ENCODE measurements at regions not wholly inside any gene's neighbourhood (a gene's known extent, or its start where the extent isn't known, plus 50 kb on each side); places are given as distances from the start of the nearest gene placed in this dataset.

- Histone ChIP-seq H3K4me1 (no peaks in the 10 kb centered on the region), H3K9me3 (no peaks in the 10 kb centered on the region), H3K27ac (no peak overlapping the region), H3K36me3 (no peaks in the 10 kb centered on the region), H3K27me3 (no peaks in the 10 kb centered on the region), H3K4me3 (no peak overlapping the region)
- intact Hi-C loops (cut with DNase I): loop anchor here (5.0 kb wide), 1 partner anchor 1782 kb away; no protein-coding TSS in a partner anchor
- DNase-seq (ENCODE audit: extremely low spot score in 2 of 2): no peak
- no peak for TF ChIP-seq POLR2AphosphoS5 (IDR thresholded peaks at IDR 0.05; ENCODE audit: insufficient read depth in 1 of 2, low read depth in 1 of 2)
- no peak for TF ChIP-seq CTCF (IDR thresholded peaks at IDR 0.05)
- TF ChIP-seq POLR2A (IDR thresholded peaks at IDR 0.05): no peak
Measured at GRCh38 chr16:7218936-7219335, 113.7 kb upstream of the RBFOX1 start.

DNA sequence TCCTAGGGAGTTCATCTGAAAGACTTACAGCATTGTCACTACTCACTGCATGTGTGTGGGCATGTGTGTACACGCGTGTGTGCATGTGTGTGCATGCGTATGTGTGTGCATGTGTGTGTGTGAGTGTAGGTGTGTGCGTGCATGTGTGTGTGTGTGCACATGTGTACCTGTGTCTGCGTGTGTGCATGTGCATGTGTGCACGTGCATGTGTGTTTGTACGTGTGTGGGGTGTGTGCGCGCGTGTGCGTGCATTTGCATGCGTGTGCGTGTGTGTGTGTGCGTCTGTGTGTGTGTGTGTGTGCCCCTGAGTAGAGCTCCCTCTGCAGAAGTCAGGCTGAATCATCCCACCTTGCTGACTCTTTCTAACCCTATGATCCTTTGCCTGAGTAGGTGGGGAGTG lies 114.8 kb upstream of the RBFOX1 start:
- H3K9me3 ChIP-seq: no peaks in the 10 kb centered on the region
- DNase-seq (ENCODE audit: extremely low spot score in 2 of 2): no peak
- no peaks in the 10 kb centered on the region for H3K27me3 ChIP-seq
- no peaks in the 10 kb centered on the region for H3K36me3 ChIP-seq
- TF ChIP-seq POLR2A (IDR thresholded peaks at IDR 0.05) (no peak), CTCF (IDR thresholded peaks at IDR 0.05) (no peak), POLR2AphosphoS5 (IDR thresholded peaks at IDR 0.05; ENCODE audit: insufficient read depth in 1 of 2, low read depth in 1 of 2) (no peak)
- no peak overlapping the region for H3K27ac ChIP-seq
- intact Hi-C loops (cut with DNase I): loop anchor here (5.0 kb wide), 1 partner anchor 1780 kb away; no protein-coding TSS in a partner anchor
- H3K4me1 ChIP-seq: no peaks in the 10 kb centered on the region
- no peak overlapping the region for H3K4me3 ChIP-seq

- Histone ChIP-seq H3K27ac (no peak overlapping the region), H3K27me3 (no peaks in the 10 kb centered on the region), H3K36me3 (no peaks in the 10 kb centered on the region), H3K4me1 (no peaks in the 10 kb centered on the region), H3K4me3 (no peak overlapping the region), H3K9me3 (no peaks in the 10 kb centered on the region)
- TF ChIP-seq POLR2AphosphoS5 (IDR thresholded peaks at IDR 0.05; ENCODE audit: insufficient read depth in 1 of 2, low read depth in 1 of 2) (no peak), CTCF (IDR thresholded peaks at IDR 0.05) (no peak), POLR2A (IDR thresholded peaks at IDR 0.05) (no peak)
- intact Hi-C loops (cut with DNase I): loop anchor here (5.0 kb wide), 1 partner anchor 1779 kb away; no protein-coding TSS in a partner anchor
- DNase-seq (ENCODE audit: extremely low spot score in 2 of 2): no peak
Measured at GRCh38 chr16:7216719-7217118, 115.9 kb upstream of the RBFOX1 start.

DNA sequence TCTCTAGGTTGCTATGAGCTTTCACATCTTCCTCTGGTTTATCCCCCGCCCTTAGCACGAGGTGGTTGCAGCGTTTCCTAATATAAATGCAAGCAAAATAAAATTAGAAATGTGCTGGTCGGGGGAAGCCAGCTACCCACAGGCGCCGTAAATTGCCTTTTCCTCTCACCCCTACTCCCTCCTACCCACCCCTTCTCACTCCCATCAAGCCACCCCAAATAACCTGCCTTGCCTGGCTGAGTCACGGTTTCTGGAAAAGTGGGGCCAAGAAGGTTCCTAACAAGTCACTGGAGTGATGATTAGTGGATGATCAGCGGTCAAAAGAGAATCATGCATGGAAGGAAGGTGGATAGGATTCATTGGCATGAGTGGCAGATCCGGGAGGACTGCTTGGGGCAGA lies 120.9 kb upstream of the RBFOX1 start:
- Histone ChIP-seq H3K27me3 (no peaks in the 10 kb centered on the region), H3K9me3 (no peaks in the 10 kb centered on the region), H3K4me3 (no peak overlapping the region), H3K4me1 (no peaks in the 10 kb centered on the region), H3K27ac (no peak overlapping the region), H3K36me3 (no peaks in the 10 kb centered on the region)
- TF ChIP-seq CTCF (IDR thresholded peaks at IDR 0.05) (no peak), POLR2AphosphoS5 (IDR thresholded peaks at IDR 0.05; ENCODE audit: insufficient read depth in 1 of 2, low read depth in 1 of 2) (no peak), POLR2A (IDR thresholded peaks at IDR 0.05) (no peak)
- intact Hi-C loops (cut with DNase I): no loop called here
- no peak for DNase-seq (ENCODE audit: extremely low spot score in 2 of 2)

DNA sequence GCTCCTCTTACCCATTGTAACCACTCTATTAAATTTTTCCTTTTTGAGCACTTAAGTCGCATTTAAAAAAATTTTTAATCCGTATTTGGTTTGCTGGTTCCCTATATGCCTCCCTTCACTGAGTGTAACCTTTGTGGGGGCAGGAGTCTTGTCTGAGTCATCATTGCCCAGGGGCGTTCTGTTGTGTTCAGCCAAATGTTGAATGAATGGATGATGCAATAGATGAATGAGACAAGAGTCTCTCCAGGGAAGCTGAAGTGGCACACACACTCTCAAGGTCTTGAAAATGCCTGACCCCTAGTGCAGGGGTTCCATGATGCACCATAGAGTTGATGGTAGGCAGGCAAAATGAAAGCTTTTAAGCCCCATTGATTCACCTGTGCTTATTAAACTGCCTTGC lies 123.0 kb upstream of the RBFOX1 start:
- no peaks in the 10 kb centered on the region for H3K27me3 ChIP-seq
- DNase-seq (ENCODE audit: extremely low spot score in 2 of 2): no peak
- H3K4me3 ChIP-seq: no peak overlapping the region
- no peak overlapping the region for H3K27ac ChIP-seq
- TF ChIP-seq CTCF (IDR thresholded peaks at IDR 0.05) (no peak), POLR2AphosphoS5 (IDR thresholded peaks at IDR 0.05; ENCODE audit: insufficient read depth in 1 of 2, low read depth in 1 of 2) (no peak), POLR2A (IDR thresholded peaks at IDR 0.05) (no peak)
- H3K4me1 ChIP-seq: no peaks in the 10 kb centered on the region
- intact Hi-C loops (cut with DNase I): no loop called here
- no peaks in the 10 kb centered on the region for H3K36me3 ChIP-seq
- no peaks in the 10 kb centered on the region for H3K9me3 ChIP-seq

Measured in vagina (tissue), 2 donors.